ENCODE measurements at regions not wholly inside any gene's neighbourhood (a gene's known extent, or its start where the extent isn't known, plus 50 kb on each side); places are given as distances from the start of the nearest gene placed in this dataset.

- no peak overlapping the region for H4K8ac ChIP-seq (ENCODE audit: low read depth in 2 of 2, low read length in 2 of 2)
- WGBS, 2 experiments (ENCODE audit: extremely low coverage in 2 of 2, insufficient read length in 1 of 2) = no CpG with 5 or more reads among the region's 2 CpGs
- TF ChIP-seq POLR2A (IDR thresholded peaks at IDR 0.05; ENCODE audit: low read depth, low read length) (no peak), USF2 (IDR thresholded peaks at IDR 0.05; ENCODE audit: low read depth, low read length) (no peak), CTCF (conservative IDR thresholded peaks at IDR 0.05; ENCODE audit: low read depth, low read length) (no peak), FOS (IDR thresholded peaks at IDR 0.05; ENCODE audit: low read depth, low read length) (no peak), SMC3 (IDR thresholded peaks at IDR 0.05; ENCODE audit: low read depth, low read length) (no peak), CHD1 (IDR thresholded peaks at IDR 0.05; ENCODE audit: low read depth, low read length) (no peak), RAD21 (IDR thresholded peaks at IDR 0.05; ENCODE audit: low read length) (no peak), MAZ (IDR thresholded peaks at IDR 0.05; ENCODE audit: borderline replicate concordance, low read depth, low read length) (no peak), BHLHE40 (IDR thresholded peaks at IDR 0.05; ENCODE audit: low read depth, low read length) (no peak), NFE2L2 (IDR thresholded peaks at IDR 0.05; ENCODE audit: low read depth, low read length) (no peak)
- TF ChIP-seq, protein P1, sequence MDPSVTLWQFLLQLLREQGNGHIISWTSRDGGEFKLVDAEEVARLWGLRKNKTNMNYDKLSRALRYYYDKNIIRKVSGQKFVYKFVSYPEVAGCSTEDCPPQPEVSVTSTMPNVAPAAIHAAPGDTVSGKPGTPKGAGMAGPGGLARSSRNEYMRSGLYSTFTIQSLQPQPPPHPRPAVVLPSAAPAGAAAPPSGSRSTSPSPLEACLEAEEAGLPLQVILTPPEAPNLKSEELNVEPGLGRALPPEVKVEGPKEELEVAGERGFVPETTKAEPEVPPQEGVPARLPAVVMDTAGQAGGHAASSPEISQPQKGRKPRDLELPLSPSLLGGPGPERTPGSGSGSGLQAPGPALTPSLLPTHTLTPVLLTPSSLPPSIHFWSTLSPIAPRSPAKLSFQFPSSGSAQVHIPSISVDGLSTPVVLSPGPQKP (IDR thresholded peaks at IDR 0.05; ENCODE audit: borderline replicate concordance, low read depth, low read length) = no peak
- H2BK5ac ChIP-seq (ENCODE audit: low read depth, low read length, poor library complexity, severe bottlenecking) = no peak overlapping the region
- no peak overlapping the region for H3K4me2 ChIP-seq (ENCODE audit: low read depth, low read length)
- no peak overlapping the region for H3K18ac ChIP-seq (ENCODE audit: low read depth, low read length)
- CTCF ChIA-PET = no interaction called here
- H3K9me1 ChIP-seq (ENCODE audit: insufficient read depth, low read length) = no peaks in the 10 kb centered on the region
- no TSS peak for BruUV-seq (replicated peaks)
- intact Hi-C loops (cut with micrococcal nuclease) (no loop called here), in situ Hi-C loops (cut with MboI; ENCODE audit: low sequenced_read_pairs) (no loop called here), dilution Hi-C loops (cut with HindIII; ENCODE audit: low sequenced_read_pairs, unreplicated experiment) (no loop called here)
- no peak overlapping the region for H3K23ac ChIP-seq (ENCODE audit: low read depth, low read length)
- H3K27me3 ChIP-seq (ENCODE audit: control insufficient read depth, insufficient read depth, low read length) = no peaks in the 10 kb centered on the region
- no peaks in the 10 kb centered on the region for H3K4me1 ChIP-seq (ENCODE audit: control insufficient read depth, insufficient read depth, low read length)
- H3K14ac ChIP-seq (replicated peaks; ENCODE audit: low read depth, low read length) = no peak overlapping the region
- ATAC-seq (ENCODE audit: low read depth) (no peak), DNase-seq (no peak)
- no peak overlapping the region for H3K27ac ChIP-seq (ENCODE audit: insufficient read depth, low read length)
- H3K56ac ChIP-seq (ENCODE audit: extremely low read depth, insufficient read depth, low read length) = no peak overlapping the region
- no peak overlapping the region for H2BK120ac ChIP-seq (ENCODE audit: low read depth, low read length)
- no peak overlapping the region for H2AK5ac ChIP-seq (ENCODE audit: low read depth, low read length)
- no peak overlapping the region for H3K4ac ChIP-seq (ENCODE audit: low read depth, low read length)
- H2AFZ ChIP-seq (replicated peaks; ENCODE audit: low read length, poor library complexity) = no peak overlapping the region
- no peaks in the 10 kb centered on the region for H3K36me3 ChIP-seq (ENCODE audit: control insufficient read depth, insufficient read depth, low read length)
- H2BK15ac ChIP-seq (ENCODE audit: low read depth, low read length) = no peak overlapping the region
- H3K9me3 ChIP-seq (ENCODE audit: control insufficient read depth, insufficient read depth, low read length) = peaks cover 46% of the 10 kb centered on the region
- no peak overlapping the region for H3K9ac ChIP-seq (ENCODE audit: low read depth, low read length)
- no peak overlapping the region for H4K5ac ChIP-seq (ENCODE audit: low read depth, low read length)
- H4K20me1 ChIP-seq (ENCODE audit: insufficient read depth, low read length) = no peaks in the 10 kb centered on the region
- no peak overlapping the region for H4K91ac ChIP-seq (ENCODE audit: insufficient read depth, low read depth, low read length)
- no peak overlapping the region for H2BK20ac ChIP-seq (ENCODE audit: low read depth, low read length)
- POLR2A ChIA-PET (ENCODE audit: unreplicated experiment) = no interaction called here
- H3K4me3 ChIP-seq (ENCODE audit: insufficient read depth, low read depth, low read length) = no peak overlapping the region
- no peak overlapping the region for H2AK9ac ChIP-seq (replicated peaks; ENCODE audit: low read depth, low read length, poor library complexity)
- no peaks in the 10 kb centered on the region for H3K79me1 ChIP-seq (ENCODE audit: low read depth in 1 of 2, low read length in 2 of 2)
These were observed 108.8 kb upstream of the AFDN start for GRCh38 chr6:167717867-167718266.

All from IMR-90 (cell line).